ENCODE measurements at regions not wholly inside any gene's neighbourhood (a gene's known extent, or its start where the extent isn't known, plus 50 kb on each side); places are given as distances from the start of the nearest gene placed in this dataset.

DNA sequence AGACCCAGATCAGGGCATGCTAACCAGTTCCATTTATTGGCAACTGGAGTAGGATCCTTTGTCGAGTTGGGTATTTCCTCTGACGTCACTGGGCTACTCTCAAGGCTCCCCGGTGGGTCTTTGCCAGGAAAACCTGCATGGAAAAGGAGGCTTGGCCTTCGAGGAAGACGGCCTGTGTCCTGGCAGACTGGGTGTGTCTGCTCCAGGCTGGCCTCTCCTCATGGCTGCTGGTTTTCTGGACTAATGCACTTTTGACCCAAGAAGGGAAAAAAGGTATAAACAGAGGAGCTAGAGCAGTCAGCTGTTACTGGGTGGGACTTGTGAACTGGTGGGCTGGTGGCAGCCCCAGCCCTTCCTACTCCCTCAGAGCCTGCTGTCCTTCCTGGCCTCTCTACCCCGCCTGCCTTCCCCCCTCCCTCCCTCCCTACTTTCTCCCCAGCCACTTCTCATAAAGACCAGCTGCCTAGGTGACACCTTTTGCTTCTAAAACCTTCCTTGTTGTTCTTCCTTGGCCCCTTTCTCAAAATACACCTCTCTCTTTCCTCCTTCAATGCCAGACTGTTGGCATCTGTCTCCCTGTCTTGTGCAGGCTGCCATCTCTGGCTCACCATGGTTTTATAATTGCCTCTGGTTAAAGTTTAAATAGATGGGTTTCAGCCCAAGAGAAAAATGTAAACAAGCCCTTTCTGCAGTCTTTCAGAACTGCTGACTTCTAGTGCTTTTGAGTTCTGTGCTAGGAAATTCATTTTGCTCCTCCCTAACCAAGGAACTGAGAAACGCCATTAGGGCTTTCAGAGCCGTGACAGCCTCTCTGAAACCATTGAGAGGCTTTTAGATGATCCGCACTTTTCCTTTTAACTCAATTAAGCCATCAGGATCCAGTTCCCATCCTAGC, 101.8 kb upstream of the MKLN1 start:
- no peak for DNase-seq (ENCODE audit: low spot score)

DNA sequence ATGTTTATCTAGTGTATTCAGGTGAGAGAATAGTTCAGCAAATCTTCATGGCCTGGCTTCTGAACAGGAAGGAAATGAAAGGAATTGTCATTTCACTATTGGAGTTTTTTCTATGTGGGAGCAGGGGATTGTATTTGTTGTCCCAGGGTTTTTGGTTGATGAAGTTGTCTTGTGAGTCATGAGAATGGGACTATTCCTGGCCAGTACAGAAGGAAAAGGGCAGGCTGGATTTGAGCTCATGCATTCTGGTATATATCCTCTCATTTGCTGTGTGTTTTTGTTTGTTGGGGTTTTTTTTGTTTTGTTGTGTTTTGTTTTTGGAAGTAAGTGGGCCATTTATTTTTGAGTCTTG, 101.2 kb upstream of the MKLN1 start:
- DNase-seq (ENCODE audit: low spot score): no peak

DNA sequence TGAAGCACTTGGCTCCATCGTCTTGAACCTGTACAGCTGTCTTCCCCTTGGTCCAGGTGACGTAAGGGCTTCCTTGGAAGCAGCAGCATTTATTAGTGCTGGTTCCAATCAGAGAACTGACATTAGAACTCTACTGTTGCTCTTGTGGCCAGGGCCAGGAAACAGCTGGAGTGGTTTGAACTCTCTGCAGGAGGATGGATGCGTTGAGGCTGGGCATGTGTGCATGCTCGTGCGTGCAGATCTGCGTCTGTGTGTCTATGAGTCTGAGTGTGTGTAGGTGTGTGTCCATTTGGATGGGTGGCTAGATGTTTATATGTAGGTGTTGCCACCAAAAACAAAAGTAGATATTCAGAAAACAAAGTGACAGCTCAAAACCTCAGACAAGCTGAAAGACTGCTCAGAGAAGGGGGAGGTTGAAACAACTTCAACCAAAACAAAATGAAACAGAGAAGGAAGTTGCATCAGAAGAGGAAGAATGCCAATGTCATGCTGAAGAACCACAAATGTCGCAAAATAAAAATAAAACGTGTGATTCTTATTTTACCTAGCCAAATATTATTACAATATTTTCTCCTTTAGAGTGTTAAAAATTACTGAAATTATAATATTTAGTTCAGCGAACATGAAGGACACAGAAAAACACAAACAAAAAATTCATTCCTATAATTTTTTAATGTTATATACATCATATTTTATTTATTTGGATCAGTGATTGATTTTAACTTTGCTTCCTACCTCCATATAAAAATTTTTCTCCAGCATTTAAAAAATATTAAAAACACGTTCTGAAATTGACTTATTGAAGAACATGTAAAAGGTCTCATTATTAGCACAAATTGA, 96.1 kb upstream of the MKLN1 start:
- DNase-seq (ENCODE audit: low spot score): no peak

DNA sequence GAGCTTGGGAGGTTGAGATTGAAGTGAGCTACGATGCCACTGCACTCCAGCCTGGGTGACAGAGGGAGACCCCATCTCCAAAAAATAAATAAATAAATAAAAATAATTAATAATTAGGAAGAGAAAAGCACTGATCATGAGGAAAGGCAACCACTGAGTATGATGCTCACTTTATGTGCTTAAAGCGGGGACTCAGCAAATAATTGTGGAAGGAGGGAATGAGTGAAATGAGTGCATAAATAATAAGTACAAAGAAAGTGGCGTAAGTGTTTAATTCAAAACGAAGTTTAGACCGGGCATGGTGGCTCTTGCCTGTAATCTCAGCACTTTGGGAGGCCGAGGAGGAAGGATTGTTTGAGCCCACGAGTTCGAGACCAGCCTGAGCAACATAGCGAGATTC, 94.9 kb upstream of the MKLN1 start:
- no peak for DNase-seq (ENCODE audit: low spot score)

DNA sequence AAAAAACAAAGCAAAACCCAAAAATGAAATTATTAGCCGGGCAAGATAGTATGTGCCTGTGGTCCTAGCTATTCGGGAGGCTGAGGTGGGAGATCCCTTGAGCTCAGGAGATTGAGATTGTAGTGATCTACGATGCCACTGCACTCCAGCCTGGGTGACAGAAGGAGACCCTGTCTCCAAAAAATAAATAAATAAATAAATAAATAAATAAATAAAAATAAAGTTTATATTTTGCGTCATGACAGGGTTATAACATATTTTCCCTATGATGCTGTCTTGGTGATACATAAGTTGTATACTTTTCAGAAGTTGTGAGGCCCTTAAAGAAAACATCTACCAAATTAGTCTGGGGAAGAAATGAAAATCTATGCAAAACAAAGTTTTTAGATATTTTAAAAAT, 94.5 kb upstream of the MKLN1 start:
- DNase-seq (ENCODE audit: low spot score): no peak

DNA sequence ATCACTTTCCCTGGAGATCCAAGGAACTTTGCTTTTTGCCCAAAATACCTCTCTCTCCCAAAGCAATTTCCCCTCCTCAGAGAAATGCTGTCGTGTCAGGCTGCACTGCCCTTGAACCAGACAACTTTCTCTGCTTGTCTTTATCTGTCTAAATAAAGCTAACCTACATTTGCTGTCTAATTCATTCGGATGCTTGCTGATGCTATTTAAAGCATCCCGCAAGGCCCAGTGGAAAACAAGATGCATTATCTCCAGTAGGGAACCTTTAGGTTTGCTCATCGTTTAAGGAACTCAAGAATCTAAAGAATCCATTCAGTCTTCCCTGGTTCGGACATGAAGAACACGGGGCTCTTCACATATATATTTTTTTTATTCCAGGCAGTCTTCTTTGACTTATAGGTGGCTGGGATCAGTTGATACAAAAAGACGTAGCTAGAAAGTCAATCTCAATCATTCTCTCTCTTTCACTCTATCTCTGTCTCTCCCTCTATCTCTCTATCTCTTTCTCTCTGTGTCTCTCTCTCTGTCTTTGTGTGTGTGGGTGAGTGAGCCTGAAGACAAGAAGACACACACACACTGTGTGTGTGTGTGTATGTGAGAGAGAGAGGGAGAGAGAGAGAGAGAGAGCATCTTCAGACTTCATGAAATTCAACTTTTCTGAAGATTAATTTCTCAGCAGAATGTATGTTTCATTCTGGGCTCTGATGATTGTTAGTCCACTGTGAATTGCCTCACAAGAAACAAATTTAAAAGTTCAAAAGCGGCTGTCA, 92.8 kb upstream of the MKLN1 start:
- no peak for DNase-seq (ENCODE audit: low spot score)

DNA sequence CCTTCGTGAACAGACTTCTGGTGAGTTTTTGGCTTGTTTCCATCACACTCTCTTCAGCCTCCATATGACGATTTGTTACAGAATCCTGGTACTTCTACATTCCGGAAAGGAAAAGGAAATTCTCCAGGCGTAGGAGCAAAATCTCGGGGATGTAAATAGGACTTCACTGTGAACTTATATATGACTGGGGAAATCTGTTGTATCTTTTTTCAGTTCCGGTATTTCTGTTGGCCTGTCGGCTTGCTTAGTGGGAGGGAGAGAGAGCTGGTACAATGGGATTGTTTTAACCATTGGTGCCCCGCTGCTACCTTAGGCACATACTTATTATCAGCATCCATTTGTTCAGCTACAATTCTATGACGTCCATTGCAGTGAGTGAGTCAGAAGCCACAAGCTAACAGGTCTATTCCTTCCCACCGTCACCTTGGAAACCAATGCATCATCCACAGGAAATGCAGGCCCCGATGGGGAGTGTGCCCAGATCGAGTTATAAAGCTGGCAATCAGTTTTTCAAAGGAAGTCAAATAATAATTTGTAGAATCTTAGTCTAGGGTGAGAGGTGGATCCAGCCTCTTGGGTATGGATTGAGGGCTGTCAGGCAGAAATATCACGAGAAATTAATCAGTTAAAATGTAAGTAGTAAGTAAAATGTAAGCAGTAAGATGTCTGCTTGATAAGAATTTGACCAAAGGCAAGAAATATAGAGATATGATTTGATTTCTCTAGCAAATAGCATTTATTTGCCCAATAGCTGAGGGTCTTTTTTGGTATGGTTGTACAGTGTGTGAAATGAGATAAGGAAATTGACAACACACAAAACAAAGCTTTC, 92.0 kb upstream of the MKLN1 start:
- peak; percentile 36 for DNase-seq (ENCODE audit: low spot score)

DNA sequence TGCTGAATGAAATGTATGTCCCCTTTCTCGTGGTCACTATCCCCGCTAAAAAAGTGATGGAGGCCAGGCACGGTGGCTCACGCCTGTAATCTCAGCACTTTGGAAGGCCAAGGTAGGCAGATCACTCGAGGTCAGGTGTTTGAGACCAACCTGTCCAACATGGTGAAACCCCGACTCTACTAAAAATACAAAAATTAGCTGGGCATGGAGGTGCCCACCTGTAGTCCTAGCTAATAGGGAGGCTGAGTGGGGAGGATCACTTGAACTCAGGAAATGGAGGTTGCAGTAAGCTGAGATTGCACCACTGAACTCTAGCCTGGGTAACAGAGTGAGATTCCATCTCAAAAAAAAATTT, 91.4 kb upstream of the MKLN1 start:
- no peak for DNase-seq (ENCODE audit: low spot score)

DNA sequence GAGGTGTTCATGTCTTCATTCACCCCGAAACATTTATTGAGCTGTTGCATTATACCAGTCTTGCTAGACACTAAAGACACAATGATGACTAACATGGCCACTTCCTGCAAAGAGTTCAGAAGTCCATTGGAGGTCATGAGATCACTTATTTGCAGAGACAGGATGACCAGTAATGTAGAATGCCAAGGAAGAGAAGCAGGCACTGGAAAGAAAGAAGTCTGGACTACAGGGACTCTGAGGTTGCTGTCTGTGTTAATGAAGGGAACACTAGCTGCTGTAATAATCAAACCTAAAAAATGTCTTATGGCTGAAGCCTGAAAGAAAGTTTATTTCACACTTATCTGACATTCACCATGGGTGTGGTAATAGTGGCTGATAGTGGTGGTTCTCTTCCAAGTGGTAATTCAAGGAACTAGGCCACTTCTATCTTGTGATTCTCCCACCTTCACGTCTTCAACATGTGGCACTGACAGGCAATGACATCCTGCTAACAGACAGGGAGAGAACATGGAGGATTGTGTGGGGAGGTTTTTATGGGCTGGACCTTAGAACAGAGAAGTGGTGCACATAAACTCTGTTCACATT, 89.2 kb upstream of the MKLN1 start:
- no peak for DNase-seq (ENCODE audit: low spot score)

DNA sequence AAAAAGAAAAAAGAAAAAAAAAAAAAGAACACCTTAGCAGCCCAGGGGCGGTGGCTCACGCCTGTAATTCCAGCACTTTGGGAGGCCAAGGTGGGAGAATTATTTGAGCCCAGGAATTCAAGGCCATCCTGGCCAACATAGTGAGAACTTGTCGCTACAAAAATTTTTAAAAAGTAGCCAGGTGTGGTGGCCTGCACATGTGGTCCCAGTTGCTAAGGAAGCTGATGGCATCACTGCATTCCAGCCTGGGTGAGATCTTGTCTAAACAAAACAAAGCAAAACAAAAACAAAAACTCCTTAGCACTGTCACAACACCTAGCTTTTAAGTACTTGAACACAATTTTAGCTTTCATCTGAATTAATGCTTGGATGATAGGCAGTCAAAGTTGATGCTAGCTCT, 86.3 kb upstream of the MKLN1 start:
- no peak for DNase-seq (ENCODE audit: low spot score)

DNA sequence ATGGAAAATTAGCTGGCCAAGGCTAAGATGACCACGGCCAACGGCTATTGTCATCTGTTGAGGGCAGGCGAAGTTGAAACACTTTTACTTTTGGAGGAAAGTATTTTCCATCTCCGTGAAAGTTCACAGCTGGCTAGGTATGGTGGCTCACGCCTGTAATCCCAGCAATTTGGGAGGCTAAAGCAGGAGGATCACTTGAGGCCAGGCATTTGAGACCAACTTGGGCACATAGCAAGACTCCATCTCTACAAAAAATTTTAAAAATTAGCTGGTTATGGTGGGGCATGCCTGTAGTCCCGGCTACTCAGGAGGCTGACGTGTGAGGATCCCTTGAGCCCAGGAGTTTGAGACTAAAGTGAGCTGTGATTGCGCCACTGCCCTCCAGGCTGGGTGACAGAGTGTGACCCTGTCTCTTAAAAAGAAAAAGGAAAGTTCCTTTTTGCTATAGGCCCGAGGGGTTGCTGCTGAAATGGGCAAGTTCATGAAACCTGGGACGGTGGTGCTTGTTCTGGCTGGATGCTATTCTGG, 85.5 kb upstream of the MKLN1 start:
- DNase-seq (ENCODE audit: low spot score): no peak

DNA sequence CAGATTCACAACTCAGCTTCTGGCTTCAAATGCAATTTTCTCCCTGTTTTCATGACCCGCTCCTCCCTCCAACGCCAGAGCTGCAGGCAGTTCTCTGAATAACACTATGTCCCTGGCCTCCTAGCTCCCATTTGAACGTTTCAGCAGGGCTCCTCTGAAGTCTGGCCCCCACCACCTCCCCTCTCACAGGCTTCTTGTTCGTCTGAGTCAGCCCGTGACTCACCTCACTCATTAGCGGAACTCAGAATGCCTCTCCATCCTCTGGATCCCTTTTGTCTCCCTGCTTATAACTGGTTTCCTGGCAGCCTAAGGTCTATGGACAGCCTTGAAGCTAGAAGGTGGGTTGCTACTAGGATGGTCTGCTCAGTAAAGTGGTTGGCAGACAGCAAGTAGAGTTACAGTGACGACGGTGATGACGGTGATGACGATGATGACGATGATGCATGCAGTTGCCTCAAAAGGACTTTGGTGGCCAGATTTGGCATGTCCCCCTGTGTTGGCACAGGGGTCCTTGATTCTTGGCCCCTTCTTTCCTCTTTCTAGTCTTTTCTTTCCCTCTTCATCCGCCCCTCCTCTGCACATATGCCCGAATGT, 83.3 kb upstream of the MKLN1 start:
- DNase-seq (ENCODE audit: low spot score): no peak

DNA sequence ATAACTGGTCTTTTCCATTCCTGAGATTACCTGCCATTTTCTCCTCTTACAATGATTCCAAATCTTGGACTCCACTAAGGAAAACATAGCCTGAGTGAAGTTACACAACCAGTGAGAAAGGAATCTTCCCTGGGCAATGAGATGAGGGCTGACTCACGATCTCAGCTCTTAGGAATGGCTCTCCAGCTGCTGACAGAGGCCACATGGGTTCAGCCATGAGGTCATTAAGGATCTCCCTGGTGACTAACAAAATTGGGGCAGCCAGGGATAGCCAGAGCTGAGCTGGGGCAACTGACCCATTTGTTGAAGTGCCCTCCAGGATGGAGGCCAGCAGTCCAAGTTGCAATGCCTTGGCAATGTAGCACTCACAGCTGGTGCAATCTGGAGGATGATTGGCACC, 78.7 kb upstream of the MKLN1 start:
- no peak for DNase-seq (ENCODE audit: low spot score)

DNA sequence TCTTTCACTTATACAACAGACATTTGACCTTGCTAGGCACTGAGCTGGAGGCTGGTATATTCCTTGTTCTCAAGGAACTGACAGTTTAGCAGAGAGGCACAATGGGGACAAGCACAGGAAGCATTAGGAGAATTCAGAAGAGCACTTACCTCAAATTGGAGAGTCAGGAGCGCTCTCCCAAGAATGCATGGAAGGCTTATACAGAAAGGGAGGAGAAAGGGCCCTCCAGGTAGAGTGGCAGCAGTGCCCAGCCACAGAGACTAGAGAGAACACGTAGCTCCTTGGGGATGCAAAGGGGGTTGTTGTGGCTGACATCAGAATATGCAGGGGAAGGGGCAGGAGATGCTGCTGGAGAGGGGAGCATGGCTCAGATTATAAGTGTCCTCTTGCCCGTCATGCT, 78.2 kb upstream of the MKLN1 start:
- no peak for DNase-seq (ENCODE audit: low spot score)

DNA sequence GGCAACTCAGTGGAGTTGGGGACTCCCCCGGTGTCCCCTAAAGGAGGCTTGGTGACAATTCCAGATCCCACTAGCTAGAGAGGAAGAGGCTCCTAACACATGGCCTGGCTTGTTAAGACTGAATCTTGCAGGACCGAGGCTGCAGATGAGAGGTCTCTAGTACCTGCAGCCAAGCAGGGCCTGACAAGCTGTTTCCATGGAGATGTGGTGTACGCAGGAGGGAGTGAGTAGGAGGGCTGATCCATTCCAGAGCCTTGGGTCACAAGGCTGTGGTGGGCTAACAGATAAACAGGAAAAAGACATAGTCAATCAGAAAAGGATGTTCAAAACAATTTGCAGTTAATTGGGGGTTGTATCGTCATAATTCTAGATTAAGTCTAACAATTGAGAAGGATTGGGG, 77.3 kb upstream of the MKLN1 start:
- no peak for DNase-seq (ENCODE audit: low spot score)

DNA sequence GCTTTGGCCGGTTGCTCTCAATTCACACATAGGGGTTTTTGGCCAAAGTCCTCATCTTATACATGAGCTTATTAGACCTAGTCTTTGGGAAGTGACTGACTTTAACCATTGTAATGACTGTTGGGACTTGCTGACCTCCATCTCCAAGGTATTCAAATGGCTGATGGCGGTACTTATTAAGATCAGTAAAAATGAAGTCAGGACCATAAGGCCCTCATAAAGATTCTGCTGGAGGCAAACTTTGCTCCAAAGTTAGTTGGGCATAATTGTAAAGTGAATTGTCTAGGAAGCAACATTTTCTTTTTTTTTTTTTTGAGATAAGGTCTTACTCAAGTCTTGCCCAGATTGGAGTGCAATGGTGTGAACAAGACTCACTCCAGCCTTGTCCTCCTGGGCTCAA, 76.3 kb upstream of the MKLN1 start:
- DNase-seq (ENCODE audit: low spot score): no peak

DNA sequence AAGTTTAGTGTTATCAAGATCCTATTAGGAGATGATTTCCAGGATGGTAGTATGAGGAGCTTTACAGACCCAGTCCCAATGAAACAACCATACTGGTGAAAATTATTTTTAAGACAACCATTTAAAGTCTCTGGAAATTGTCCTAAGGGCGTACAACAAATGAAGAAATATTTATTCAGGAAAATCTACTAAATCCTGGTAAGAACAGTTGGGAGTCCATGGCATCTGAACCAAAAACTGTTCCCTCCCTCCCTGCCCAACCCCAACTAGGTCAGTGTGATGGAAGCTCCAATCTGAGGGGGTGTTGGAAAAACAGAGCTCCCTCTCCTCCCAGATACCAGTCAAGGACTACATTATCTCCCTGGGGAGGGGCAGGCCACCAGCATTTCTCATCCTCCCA, 74.7 kb upstream of the MKLN1 start:
- DNase-seq (ENCODE audit: low spot score): no peak

DNA sequence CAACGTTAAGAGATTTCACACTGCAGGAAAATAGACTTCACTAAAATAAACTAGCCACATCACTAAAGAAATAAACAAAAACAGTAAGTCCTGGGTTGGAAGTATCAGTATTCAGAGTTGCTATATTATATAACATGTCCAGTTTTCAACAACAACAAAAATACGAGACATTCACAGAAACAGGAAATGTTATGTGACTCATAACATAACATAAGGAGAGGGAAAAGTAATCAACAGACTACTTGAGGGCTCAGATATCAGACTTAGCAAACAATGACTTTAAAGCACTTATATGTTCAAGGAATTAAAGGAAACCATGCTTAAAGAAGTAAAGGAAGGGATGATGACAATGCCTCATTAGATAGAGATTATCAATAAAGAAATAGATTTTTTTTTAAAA, 73.5 kb upstream of the MKLN1 start:
- DNase-seq (ENCODE audit: low spot score): no peak

DNA sequence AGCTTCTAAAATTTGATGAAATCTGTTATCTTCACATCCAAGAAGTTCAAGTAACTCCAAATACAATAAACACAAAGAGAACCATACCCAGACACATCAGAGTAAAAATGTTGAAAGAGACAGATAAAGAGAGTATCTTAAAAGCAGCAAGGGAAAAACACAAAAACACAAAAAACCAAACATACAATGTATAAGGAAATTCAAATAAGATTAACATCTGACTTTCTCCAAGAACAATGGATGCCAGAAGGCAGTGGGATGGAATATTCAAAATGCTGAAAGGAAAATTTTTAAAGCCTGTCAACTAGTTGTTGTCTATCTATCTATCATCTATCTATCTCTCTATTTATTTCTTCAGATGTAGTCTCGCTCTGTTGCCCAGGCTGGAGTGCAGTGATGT, 72.4 kb upstream of the MKLN1 start:
- no peak for DNase-seq (ENCODE audit: low spot score)

DNA sequence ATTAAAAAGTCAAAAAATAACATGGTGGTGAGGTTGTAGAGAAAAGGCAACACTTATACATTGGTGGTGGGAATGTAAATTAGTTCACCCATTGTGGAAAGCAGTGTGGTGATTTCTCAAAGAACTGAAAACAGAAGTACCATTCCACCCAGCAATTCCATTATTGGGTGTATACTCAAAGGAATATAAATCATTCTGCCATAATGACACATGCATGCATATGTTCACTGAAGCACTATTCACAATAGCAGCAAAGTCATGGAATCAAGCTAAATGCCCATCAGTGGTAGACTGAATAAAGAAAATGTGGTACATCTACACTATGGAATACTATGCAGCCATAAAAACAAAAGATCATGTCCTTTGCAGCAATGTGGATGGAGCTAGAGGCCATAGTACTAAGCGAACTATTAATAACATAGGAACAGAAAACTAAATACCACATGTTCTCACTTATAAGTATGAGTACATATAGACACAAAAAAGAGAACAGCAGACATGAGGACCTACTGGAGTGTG, 66.1 kb upstream of the MKLN1 start:
- DNase-seq (ENCODE audit: low spot score): no peak

DNA sequence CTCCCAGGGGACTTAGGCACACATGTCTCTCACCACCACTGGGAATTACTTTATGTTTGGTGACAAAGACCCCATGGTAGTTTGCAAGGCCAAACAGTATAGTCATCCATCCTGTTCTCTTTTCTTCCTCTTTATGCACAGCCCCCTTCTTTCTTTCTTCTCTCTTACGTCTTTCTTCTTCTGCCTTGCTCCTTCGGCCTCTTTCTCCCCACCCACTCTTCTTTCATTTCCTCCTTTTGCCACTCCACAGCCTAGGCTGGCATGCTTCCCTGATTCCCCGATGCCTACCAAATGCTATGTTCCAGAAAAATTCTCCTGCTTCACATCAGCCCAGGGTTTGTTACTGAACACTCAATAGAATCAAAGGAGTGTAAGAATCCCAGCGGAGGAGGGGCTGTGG, 62.4 kb upstream of the MKLN1 start:
- DNase-seq (ENCODE audit: low spot score): no peak

Measured in putamen (tissue), 1 donor.